SK-N-SH (cell line): ENCODE measurements at regions not wholly inside any gene's neighbourhood (a gene's known extent, or its start where the extent isn't known, plus 50 kb on each side); places are given as distances from the start of the nearest gene placed in this dataset.

Experiments
- CTCF ChIA-PET: fragments of 300-600, 350-600 bp; formaldehyde crosslinking; extraction: SDS; loops from one replicate; lab custom pipeline; 2021; lab: Yijun Ruan, JAX
- POLR2A ChIA-PET: fragments of 350-600 bp; sonication (Branson Sonifier 250); formaldehyde crosslinking; extraction: SDS; loops from one replicate; lab custom pipeline; 2020; ENCODE audit warnings: antibody characterized with exemption, inconsistent platforms; lab: Yijun Ruan, JAX
- DNase-seq: peaks from one replicate; pipeline ENCODE4 v3.0.0; 2012
- H2AFZ ChIP-seq: fragments of 200-600 bp; sonication (generic); 2 replicates; pipeline ENCODE4 v1.8.1; 2016; ENCODE audit warnings: antibody characterized with exemption, mild to moderate bottlenecking, low read depth
- H3F3A ChIP-seq: fragments of 200-600 bp; sonication (generic); replicated peaks from 2 replicates; pipeline ENCODE3; 2016; ENCODE audit warnings: antibody characterized with exemption, mild to moderate bottlenecking; ENCODE audit not compliant: insufficient read depth
- H3K27ac ChIP-seq, 2 experiments: fragments of 200-500 bp in 1 of 2; fragments of 200-600 bp in 1 of 2; sonication (Bioruptor generic) in 1 of 2; sonication (generic), shearing (Covaris generic) in 1 of 2; 2 replicates each; pipeline versions ENCODE4 v1.5.1 to v1.6.1; 2014 to 2016; ENCODE audit warnings: low read depth in 2 of 2, inconsistent platforms in 1 of 2, low read length in 1 of 2, mild to moderate bottlenecking in 1 of 2, mixed read lengths in 1 of 2
- H3K27me3 ChIP-seq: fragments of 200-600 bp; sonication (generic), shearing (Covaris generic); 2 replicates; pipeline ENCODE4 v1.6.1; 2016; ENCODE audit warnings: mixed run types; ENCODE audit not compliant: insufficient read depth
- H3K36me3 ChIP-seq, 2 experiments: fragments of 200-500 bp in 1 of 2; fragments of 200-600 bp in 1 of 2; sonication (Bioruptor generic) in 1 of 2; sonication (generic) in 1 of 2; replicated peaks in 1 of 2; 2 replicates each; pipeline versions ENCODE3 to v1.5.1; 2014 to 2016; ENCODE audit warnings: low read length in 1 of 2, mild to moderate bottlenecking in 1 of 2; ENCODE audit not compliant: insufficient read depth in 2 of 2, control insufficient read depth in 1 of 2
- H3K4me1 ChIP-seq, 2 experiments: fragments of 200-500 bp in 1 of 2; fragments of 200-600 bp in 1 of 2; sonication (Bioruptor generic) in 1 of 2; sonication (generic), shearing (Covaris generic) in 1 of 2; 2 replicates each; pipeline versions ENCODE4 v1.5.1 to v1.6.1; 2014 to 2016; ENCODE audit warnings: low read depth in 1 of 2, low read length in 1 of 2, mixed run types in 1 of 2; ENCODE audit not compliant: insufficient read depth in 2 of 2, control insufficient read depth in 1 of 2
- H3K4me2 ChIP-seq: fragments of 200-600 bp; sonication (generic), shearing (Covaris generic); 2 replicates; pipeline ENCODE4 v1.6.1; 2017; ENCODE audit warnings: mixed run types
- H3K4me3 ChIP-seq, 2 experiments: fragments of 200-500 bp in 1 of 2; fragments of 200-600 bp in 1 of 2; sonication (Bioruptor generic) in 1 of 2; sonication (generic), shearing (Covaris generic) in 1 of 2; 2 replicates each; pipeline versions ENCODE4 v1.5.1 to v1.8.1; 2014 to 2016; ENCODE audit warnings: low read depth in 2 of 2, inconsistent platforms in 1 of 2, low read length in 1 of 2, mild to moderate bottlenecking in 1 of 2, mixed read lengths in 1 of 2, moderate library complexity in 1 of 2
- H3K79me2 ChIP-seq: fragments of 200-600 bp; sonication (generic); 2 replicates; pipeline ENCODE4 v1.8.1; 2017; ENCODE audit warnings: mild to moderate bottlenecking; ENCODE audit not compliant: insufficient read depth
- H3K9ac ChIP-seq: fragments of 200-600 bp; sonication (generic); 2 replicates; pipeline ENCODE4 v1.6.1; 2017; ENCODE audit warnings: mixed run types
- H3K9me2 ChIP-seq: fragments of 200-600 bp; sonication (generic); 2 replicates; pipeline ENCODE4 v1.6.1; 2017; ENCODE audit warnings: mixed run types
- H3K9me3 ChIP-seq: fragments of 200-600 bp; sonication (generic); 2 replicates; pipeline ENCODE4 v1.6.1; 2017; ENCODE audit warnings: mixed run types, mild to moderate bottlenecking, moderate library complexity
- H4K20me1 ChIP-seq: fragments of 200-600 bp; sonication (generic); 2 replicates; pipeline ENCODE4 v1.6.1; 2017; ENCODE audit warnings: mild to moderate bottlenecking, mixed run types; ENCODE audit not compliant: insufficient read depth
- EP300 ChIP-seq, 2 experiments: IDR thresholded peaks; 2 replicates each; pipeline versions ENCODE4 v1.4.0 to v1.6.1; 2012; ENCODE audit warnings: borderline replicate concordance in 1 of 2, low read depth in 1 of 2, low read length in 1 of 2
- EZH2phosphoT487 ChIP-seq: fragments of 200-600 bp; sonication (generic); IDR thresholded peaks from 2 replicates; pipeline ENCODE4 v1.6.1; 2017; ENCODE audit warnings: low read depth, mixed run types, mild to moderate bottlenecking, antibody characterized with exemption, moderate library complexity, borderline replicate concordance
- FOXM1 ChIP-seq: IDR thresholded peaks from 2 replicates; pipeline ENCODE4 v1.4.0; 2012; ENCODE audit warnings: low read depth, mild to moderate bottlenecking
- MXI1 ChIP-seq: IDR thresholded peaks from 2 replicates; pipeline ENCODE4 v1.6.1; 2012; ENCODE audit warnings: mild to moderate bottlenecking, low read depth, low read length, improper control_type of control experiment
- NFIC ChIP-seq: IDR thresholded peaks from 2 replicates; pipeline ENCODE4 v1.4.0; 2012; ENCODE audit warnings: borderline replicate concordance
- NRF1 ChIP-seq: IDR thresholded peaks from 2 replicates; pipeline ENCODE4 v1.6.1; 2012; ENCODE audit warnings: low read depth, mild to moderate bottlenecking, low read length
- RXRA ChIP-seq: IDR thresholded peaks from 2 replicates; pipeline ENCODE4 v1.4.0; 2012; ENCODE audit warnings: low read depth, mild to moderate bottlenecking, borderline replicate concordance
- SIN3A ChIP-seq: IDR thresholded peaks from 2 replicates; pipeline ENCODE4 v1.6.1; 2012; ENCODE audit warnings: low read depth, mild to moderate bottlenecking, low read length, moderate library complexity, borderline replicate concordance
- WGBS: methylation state at CpG from one replicate; pipeline ENCODE4 v1.1.6; 2017; ENCODE audit warnings: low lambda C conversion rate; 5-methylcytosine and 5-hydroxymethylcytosine counted together
- TF ChIP-seq, protein P1 (sequence below): IDR thresholded peaks from 2 replicates; pipeline ENCODE4 v1.4.0; 2012; ENCODE audit warnings: low read depth, borderline replicate concordance
- TF ChIP-seq, protein P2 (sequence below): IDR thresholded peaks from 2 replicates; pipeline ENCODE4 v1.4.0; 2012; ENCODE audit warnings: low read depth, borderline replicate concordance
- TF ChIP-seq, protein P3 (sequence below): IDR thresholded peaks from 2 replicates; pipeline ENCODE4 v1.6.1; 2012; ENCODE audit warnings: mild to moderate bottlenecking, low read depth, low read length, moderate library complexity
- TF ChIP-seq, protein P4 (sequence below): IDR thresholded peaks from 2 replicates; pipeline ENCODE4; 2012

DNA sequence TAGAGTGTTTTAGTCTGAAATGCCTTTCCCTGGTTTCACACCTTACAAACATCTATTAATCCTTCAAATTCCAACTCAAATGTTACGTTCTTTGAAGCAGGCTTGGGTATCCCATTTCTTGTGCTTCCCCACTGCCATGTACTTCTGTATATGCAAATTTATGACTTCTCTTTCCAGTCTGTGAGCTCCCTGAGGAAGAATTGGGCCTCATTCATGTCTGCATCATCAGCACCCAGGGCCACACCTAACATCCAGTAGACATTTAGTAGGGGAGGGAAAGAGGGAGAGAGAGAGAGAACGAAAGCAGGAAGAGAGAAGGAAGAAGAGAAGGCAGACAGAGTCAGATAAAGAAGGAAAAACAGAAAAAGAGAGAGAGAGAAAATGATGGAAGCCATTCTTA, 53.3 kb upstream of the KY start:
- Histone ChIP-seq H3K36me3 (no peaks in the 10 kb centered on the region), H3K79me2 (no peaks in the 10 kb centered on the region), H3K27me3 (no peaks in the 10 kb centered on the region), H3K4me2 (no peak overlapping the region), H3K9ac (no peak overlapping the region), H4K20me1 (no peaks in the 10 kb centered on the region), H2AFZ (no peak overlapping the region), H3K4me1 (peaks cover 0 to 6% of the 10 kb centered on the region in 2 experiments; a peak in 2 of 4 replicates), H3F3A (peaks cover 19% of the 10 kb centered on the region), H3K27ac (no peak overlapping the region), H3K9me3 (no peaks in the 10 kb centered on the region), H3K9me2 (no peaks in the 10 kb centered on the region), H3K4me3 (no peak overlapping the region)
- CTCF ChIA-PET = no interaction called here
- 65% methylated on average over 2 of the region's 2 CpGs for WGBS
- POLR2A ChIA-PET = no interaction called here
- DNase-seq = no peak
- TF ChIP-seq, protein P1, sequence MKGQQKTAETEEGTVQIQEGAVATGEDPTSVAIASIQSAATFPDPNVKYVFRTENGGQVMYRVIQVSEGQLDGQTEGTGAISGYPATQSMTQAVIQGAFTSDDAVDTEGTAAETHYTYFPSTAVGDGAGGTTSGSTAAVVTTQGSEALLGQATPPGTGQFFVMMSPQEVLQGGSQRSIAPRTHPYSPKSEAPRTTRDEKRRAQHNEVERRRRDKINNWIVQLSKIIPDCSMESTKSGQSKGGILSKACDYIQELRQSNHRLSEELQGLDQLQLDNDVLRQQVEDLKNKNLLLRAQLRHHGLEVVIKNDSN = no peak
- no peak for TF ChIP-seq NFIC
- TF ChIP-seq MXI1 = no peak
- TF ChIP-seq, protein P2, sequence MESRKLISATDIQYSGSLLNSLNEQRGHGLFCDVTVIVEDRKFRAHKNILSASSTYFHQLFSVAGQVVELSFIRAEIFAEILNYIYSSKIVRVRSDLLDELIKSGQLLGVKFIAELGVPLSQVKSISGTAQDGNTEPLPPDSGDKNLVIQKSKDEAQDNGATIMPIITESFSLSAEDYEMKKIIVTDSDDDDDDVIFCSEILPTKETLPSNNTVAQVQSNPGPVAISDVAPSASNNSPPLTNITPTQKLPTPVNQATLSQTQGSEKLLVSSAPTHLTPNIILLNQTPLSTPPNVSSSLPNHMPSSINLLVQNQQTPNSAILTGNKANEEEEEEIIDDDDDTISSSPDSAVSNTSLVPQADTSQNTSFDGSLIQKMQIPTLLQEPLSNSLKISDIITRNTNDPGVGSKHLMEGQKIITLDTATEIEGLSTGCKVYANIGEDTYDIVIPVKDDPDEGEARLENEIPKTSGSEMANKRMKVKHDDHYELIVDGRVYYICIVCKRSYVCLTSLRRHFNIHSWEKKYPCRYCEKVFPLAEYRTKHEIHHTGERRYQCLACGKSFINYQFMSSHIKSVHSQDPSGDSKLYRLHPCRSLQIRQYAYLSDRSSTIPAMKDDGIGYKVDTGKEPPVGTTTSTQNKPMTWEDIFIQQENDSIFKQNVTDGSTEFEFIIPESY = no peak
- no peak for TF ChIP-seq EZH2phosphoT487
- no peak for TF ChIP-seq NRF1
- TF ChIP-seq EP300 (IDR thresholded peaks at IDR 0.05; ENCODE audit: borderline replicate concordance in 1 of 2, low read depth in 1 of 2, low read length in 1 of 2) = no peak
- TF ChIP-seq, all 33 proteins: peak for 0

DNA sequence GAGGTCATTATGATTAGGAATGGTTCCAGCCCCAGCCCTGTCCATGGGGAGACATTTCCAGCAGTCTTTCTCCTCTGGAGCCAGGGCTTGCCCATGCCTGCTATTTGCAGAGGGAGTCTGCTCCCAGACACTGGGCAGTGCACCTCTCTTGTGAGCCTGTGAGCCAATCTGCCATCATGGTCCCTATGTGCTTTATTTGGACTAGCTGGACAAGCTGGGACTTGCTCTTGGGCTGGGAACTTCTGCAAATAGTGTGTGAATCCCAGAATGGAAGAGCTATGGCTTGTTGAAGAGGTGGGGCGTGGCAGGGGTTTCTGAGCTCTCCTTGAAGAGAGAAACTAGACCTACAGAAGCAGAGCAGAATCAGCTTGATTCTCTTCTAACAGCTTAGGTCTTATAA, 53.7 kb upstream of the KY start:
- H2AFZ ChIP-seq = no peak overlapping the region
- H3F3A ChIP-seq = peaks cover 24% of the 10 kb centered on the region
- no peaks in the 10 kb centered on the region for H3K9me2 ChIP-seq
- no peaks in the 10 kb centered on the region for H3K27me3 ChIP-seq
- no peaks in the 10 kb centered on the region for H4K20me1 ChIP-seq
- no peak overlapping the region for H3K9ac ChIP-seq
- no peak overlapping the region for H3K4me2 ChIP-seq
- no peak overlapping the region for H3K4me3 ChIP-seq
- H3K36me3 ChIP-seq = no peaks in the 10 kb centered on the region
- no peaks in the 10 kb centered on the region for H3K9me3 ChIP-seq
- no peak for DNase-seq
- TF ChIP-seq, protein P3, sequence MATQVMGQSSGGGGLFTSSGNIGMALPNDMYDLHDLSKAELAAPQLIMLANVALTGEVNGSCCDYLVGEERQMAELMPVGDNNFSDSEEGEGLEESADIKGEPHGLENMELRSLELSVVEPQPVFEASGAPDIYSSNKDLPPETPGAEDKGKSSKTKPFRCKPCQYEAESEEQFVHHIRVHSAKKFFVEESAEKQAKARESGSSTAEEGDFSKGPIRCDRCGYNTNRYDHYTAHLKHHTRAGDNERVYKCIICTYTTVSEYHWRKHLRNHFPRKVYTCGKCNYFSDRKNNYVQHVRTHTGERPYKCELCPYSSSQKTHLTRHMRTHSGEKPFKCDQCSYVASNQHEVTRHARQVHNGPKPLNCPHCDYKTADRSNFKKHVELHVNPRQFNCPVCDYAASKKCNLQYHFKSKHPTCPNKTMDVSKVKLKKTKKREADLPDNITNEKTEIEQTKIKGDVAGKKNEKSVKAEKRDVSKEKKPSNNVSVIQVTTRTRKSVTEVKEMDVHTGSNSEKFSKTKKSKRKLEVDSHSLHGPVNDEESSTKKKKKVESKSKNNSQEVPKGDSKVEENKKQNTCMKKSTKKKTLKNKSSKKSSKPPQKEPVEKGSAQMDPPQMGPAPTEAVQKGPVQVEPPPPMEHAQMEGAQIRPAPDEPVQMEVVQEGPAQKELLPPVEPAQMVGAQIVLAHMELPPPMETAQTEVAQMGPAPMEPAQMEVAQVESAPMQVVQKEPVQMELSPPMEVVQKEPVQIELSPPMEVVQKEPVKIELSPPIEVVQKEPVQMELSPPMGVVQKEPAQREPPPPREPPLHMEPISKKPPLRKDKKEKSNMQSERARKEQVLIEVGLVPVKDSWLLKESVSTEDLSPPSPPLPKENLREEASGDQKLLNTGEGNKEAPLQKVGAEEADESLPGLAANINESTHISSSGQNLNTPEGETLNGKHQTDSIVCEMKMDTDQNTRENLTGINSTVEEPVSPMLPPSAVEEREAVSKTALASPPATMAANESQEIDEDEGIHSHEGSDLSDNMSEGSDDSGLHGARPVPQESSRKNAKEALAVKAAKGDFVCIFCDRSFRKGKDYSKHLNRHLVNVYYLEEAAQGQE = no peak
- TF ChIP-seq FOXM1 (no peak), SIN3A (no peak), RXRA (no peak)
- TF ChIP-seq, protein P4, sequence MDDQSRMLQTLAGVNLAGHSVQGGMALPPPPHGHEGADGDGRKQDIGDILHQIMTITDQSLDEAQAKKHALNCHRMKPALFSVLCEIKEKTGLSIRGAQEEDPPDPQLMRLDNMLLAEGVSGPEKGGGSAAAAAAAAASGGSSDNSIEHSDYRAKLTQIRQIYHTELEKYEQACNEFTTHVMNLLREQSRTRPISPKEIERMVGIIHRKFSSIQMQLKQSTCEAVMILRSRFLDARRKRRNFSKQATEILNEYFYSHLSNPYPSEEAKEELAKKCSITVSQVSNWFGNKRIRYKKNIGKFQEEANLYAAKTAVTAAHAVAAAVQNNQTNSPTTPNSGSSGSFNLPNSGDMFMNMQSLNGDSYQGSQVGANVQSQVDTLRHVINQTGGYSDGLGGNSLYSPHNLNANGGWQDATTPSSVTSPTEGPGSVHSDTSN = no peak
- TF ChIP-seq, protein P1 = no peak
- ChIA-PET POLR2A (no interaction called here), CTCF (no interaction called here)
- no peaks in the 10 kb centered on the region for H3K79me2 ChIP-seq
- peaks cover 0 to 10% of the 10 kb centered on the region in 2 experiments; a peak in 2 of 4 replicates for H3K4me1 ChIP-seq
- H3K27ac ChIP-seq = no peak overlapping the region
- 73% methylated on average over 1 of the region's 1 CpG for WGBS
